OCI-LY7 (cell line): ENCODE measurements at regions not wholly inside any gene's neighbourhood (a gene's known extent, or its start where the extent isn't known, plus 50 kb on each side); places are given as distances from the start of the nearest gene placed in this dataset.

ENCODE experiments used
- BruUV-seq: library from RNA; stranded (reverse); fragments of 400-500 nt; replicated peaks from 2 replicates; lab custom pipeline; 2021; lab: Mats Ljungman, UMichigan
- CTCF ChIA-PET: fragments of 300-600 bp; sonication (Branson Sonifier 250); formaldehyde crosslinking; loops from one replicate; lab custom pipeline; 2022; ENCODE audit warnings: antibody characterized with exemption; ENCODE audit not compliant: unreplicated experiment; lab: Charles Lee
- POLR2A ChIA-PET: fragments of 300-600 bp; sonication (Branson Sonifier 250); formaldehyde crosslinking; loops from one replicate; lab custom pipeline; 2022; ENCODE audit warnings: antibody characterized with exemption; lab: Charles Lee
- DNase-seq: peaks from one replicate; pipeline ENCODE4 v3.0.0-alpha.2; 2015; ENCODE audit warnings: low spot score
- H2AFZ ChIP-seq: fragments of 200-600 bp; sonication (generic), shearing (Covaris generic); 2 replicates; pipeline ENCODE4 v1.6.1; 2014; ENCODE audit warnings: mild to moderate bottlenecking, antibody characterized with exemption, low read length, moderate library complexity
- H3K27ac ChIP-seq: fragments of 200-600 bp; sonication (generic); 2 replicates; pipeline ENCODE4 v1.5.1; 2014; ENCODE audit warnings: mixed run types, low read depth, mild to moderate bottlenecking, moderate library complexity, low read length, inconsistent platforms; ENCODE audit not compliant: poor library complexity, severe bottlenecking
- H3K36me3 ChIP-seq: fragments of 200-600 bp; sonication (generic); 2 replicates; pipeline ENCODE4 v1.6.1; 2014; ENCODE audit warnings: mild to moderate bottlenecking, antibody characterized with exemption, low read length, moderate library complexity, mixed read lengths; ENCODE audit not compliant: insufficient read depth
- H3K4me1 ChIP-seq: fragments of 200-600 bp; sonication (generic); 2 replicates; pipeline ENCODE4 v1.5.1; 2014; ENCODE audit warnings: mild to moderate bottlenecking, low read length; ENCODE audit not compliant: insufficient read depth, poor library complexity, severe bottlenecking
- H3K4me2 ChIP-seq: fragments of 200-600 bp; sonication (generic); 2 replicates; pipeline ENCODE4 v1.6.1; 2014; ENCODE audit warnings: mild to moderate bottlenecking, low read length
- H3K4me3 ChIP-seq: fragments of 200-600 bp; sonication (generic); 2 replicates; pipeline ENCODE4 v1.5.1; 2014; ENCODE audit warnings: mild to moderate bottlenecking, low read depth, low read length; ENCODE audit not compliant: poor library complexity, severe bottlenecking
- H3K79me2 ChIP-seq: fragments of 200-600 bp; sonication (generic); 2 replicates; pipeline ENCODE4 v1.6.1; 2016; ENCODE audit warnings: low read depth, mild to moderate bottlenecking, low read length, moderate library complexity, mixed read lengths; ENCODE audit not compliant: insufficient read depth
- H3K9me2 ChIP-seq: fragments of 200-600 bp; sonication (generic); 2 replicates; pipeline ENCODE4 v1.6.1; 2016; ENCODE audit warnings: mild to moderate bottlenecking, low read length, mixed read lengths; ENCODE audit not compliant: insufficient read depth
- H3K9me3 ChIP-seq: fragments of 200-600 bp; sonication (generic); 2 replicates; pipeline ENCODE4 v1.6.1; 2014; ENCODE audit warnings: mild to moderate bottlenecking, mixed run types, low read length, mixed read lengths
- H4K20me1 ChIP-seq: fragments of 200-600 bp; sonication (generic); 2 replicates; pipeline ENCODE4 v1.6.1; 2014; ENCODE audit warnings: mild to moderate bottlenecking, antibody characterized with exemption, low read length, moderate library complexity, mixed read lengths; ENCODE audit not compliant: insufficient read depth
- EZH2phosphoT487 ChIP-seq: fragments of 200-600 bp; sonication (generic); IDR thresholded peaks from 2 replicates; pipeline ENCODE4 v1.6.1; 2018; ENCODE audit warnings: low read depth, borderline replicate concordance, mild to moderate bottlenecking, mixed run types, antibody characterized with exemption, low read length, moderate library complexity, mixed read lengths
- intact Hi-C: fragments of 100-400 bp; cut with micrococcal nuclease; formaldehyde crosslinking; loops from one replicate; pipeline ENCODE4 v1.10.0; 2022; ENCODE audit not compliant: unreplicated experiment
- TF ChIP-seq, protein P1 (sequence below): fragments of 200-600 bp; sonication (generic); conservative IDR thresholded peaks from 2 replicates; pipeline ENCODE4 v1.5.1; 2014; ENCODE audit warnings: mild to moderate bottlenecking, antibody characterized with exemption, low read length, moderate library complexity, mixed read lengths

DNA sequence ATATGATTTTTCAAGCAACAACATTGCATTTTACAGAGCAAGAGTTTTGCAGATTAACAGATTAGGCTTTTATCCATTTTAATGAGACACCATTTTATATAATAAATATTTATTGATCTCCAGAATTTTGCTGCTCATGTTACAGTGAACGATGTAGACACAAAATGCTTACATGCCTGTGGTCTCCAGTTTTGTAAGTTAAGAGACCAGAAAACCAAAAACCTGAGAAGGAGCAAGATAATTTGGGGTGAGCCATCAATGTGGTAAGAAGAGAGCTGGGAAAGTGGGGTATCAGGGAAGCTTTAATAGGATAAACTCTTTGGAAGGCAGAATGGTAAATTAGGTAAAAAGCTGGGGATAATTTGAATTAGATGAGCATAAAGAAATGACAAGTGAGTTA lies 2100.5 kb upstream of the PCDH20 start:
- no peak overlapping the region for H3K4me3 ChIP-seq
- TF ChIP-seq, protein P1, sequence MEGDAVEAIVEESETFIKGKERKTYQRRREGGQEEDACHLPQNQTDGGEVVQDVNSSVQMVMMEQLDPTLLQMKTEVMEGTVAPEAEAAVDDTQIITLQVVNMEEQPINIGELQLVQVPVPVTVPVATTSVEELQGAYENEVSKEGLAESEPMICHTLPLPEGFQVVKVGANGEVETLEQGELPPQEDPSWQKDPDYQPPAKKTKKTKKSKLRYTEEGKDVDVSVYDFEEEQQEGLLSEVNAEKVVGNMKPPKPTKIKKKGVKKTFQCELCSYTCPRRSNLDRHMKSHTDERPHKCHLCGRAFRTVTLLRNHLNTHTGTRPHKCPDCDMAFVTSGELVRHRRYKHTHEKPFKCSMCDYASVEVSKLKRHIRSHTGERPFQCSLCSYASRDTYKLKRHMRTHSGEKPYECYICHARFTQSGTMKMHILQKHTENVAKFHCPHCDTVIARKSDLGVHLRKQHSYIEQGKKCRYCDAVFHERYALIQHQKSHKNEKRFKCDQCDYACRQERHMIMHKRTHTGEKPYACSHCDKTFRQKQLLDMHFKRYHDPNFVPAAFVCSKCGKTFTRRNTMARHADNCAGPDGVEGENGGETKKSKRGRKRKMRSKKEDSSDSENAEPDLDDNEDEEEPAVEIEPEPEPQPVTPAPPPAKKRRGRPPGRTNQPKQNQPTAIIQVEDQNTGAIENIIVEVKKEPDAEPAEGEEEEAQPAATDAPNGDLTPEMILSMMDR = no peak
- H3K79me2 ChIP-seq = no peaks in the 10 kb centered on the region
- no peaks in the 10 kb centered on the region for H3K9me2 ChIP-seq
- H4K20me1 ChIP-seq = no peaks in the 10 kb centered on the region
- intact Hi-C loops = no loop called here
- no peak overlapping the region for H2AFZ ChIP-seq
- no peak overlapping the region for H3K27ac ChIP-seq
- H3K9me3 ChIP-seq = no peaks in the 10 kb centered on the region
- DNase-seq = no peak
- ChIA-PET CTCF (no interaction called here), POLR2A (no interaction called here)
- no TSS peak for BruUV-seq
- H3K36me3 ChIP-seq = no peaks in the 10 kb centered on the region
- H3K4me2 ChIP-seq = no peak overlapping the region
- no peaks in the 10 kb centered on the region for H3K4me1 ChIP-seq

DNA sequence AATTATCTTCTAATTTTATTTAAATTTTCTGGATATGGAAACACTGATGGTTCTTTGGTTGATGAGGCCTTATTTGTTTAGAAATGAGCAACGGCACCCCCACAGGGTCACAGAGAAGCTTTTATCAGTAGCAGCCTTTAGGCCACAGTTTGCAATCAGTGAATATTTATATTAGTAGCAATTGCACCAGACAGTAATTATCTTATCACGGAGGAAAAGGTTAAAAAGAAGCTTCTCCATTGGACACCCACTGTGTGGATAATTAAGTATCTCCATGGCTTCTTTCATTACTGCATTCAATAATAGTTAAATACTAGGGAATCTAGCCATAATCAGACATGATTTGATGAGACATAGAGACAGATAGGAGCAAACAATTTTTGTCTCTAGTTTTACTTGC lies 2099.2 kb upstream of the PCDH20 start:
- POLR2A ChIA-PET = no interaction called here
- Histone ChIP-seq H3K27ac (no peak overlapping the region), H4K20me1 (no peaks in the 10 kb centered on the region), H3K4me2 (no peak overlapping the region), H3K9me3 (no peaks in the 10 kb centered on the region), H3K9me2 (no peaks in the 10 kb centered on the region), H3K79me2 (no peaks in the 10 kb centered on the region), H3K4me1 (no peaks in the 10 kb centered on the region), H3K36me3 (no peaks in the 10 kb centered on the region), H2AFZ (no peak overlapping the region), H3K4me3 (no peak overlapping the region)
- intact Hi-C loops = no loop called here
- TF ChIP-seq, protein P1 = no peak
- TF ChIP-seq EZH2phosphoT487 = no peak
- no peak for DNase-seq
- no TSS peak for BruUV-seq
- CTCF ChIA-PET = no interaction called here

DNA sequence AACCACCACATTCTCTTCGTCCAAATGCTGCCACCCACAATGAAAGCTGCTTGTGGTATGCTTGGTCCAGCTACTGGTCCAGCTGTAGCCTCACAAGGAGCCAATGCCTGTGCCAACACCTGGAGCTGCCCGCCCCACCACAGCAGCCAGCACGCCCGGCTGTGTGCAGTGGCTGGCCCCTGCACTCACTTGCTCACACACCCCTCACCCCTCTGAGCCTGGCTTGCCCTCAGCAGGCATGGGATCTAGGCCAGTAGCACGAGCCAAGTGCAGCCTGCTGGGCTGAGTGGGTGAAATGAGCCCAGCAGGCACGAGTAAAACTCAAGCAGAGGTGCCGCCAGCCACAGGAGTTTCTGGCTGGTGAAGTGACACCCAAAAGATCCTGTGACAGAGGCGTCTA lies 2096.4 kb upstream of the PCDH20 start:
- no peaks in the 10 kb centered on the region for H3K9me2 ChIP-seq
- intact Hi-C loops = no loop called here
- no peaks in the 10 kb centered on the region for H3K4me1 ChIP-seq
- no peak overlapping the region for H2AFZ ChIP-seq
- TF ChIP-seq, protein P1 = no peak
- TF ChIP-seq EZH2phosphoT487 = no peak
- POLR2A ChIA-PET = interaction anchor here (1.5 kb wide), 1 partner anchor 14 kb away, joined by 4 read pairs; no protein-coding TSS in a partner anchor
- no peaks in the 10 kb centered on the region for H3K79me2 ChIP-seq
- no peak for DNase-seq
- CTCF ChIA-PET = no interaction called here
- BruUV-seq = no TSS peak
- no peak overlapping the region for H3K4me3 ChIP-seq
- H3K9me3 ChIP-seq = no peaks in the 10 kb centered on the region
- no peaks in the 10 kb centered on the region for H3K36me3 ChIP-seq
- H4K20me1 ChIP-seq = no peaks in the 10 kb centered on the region
- no peak overlapping the region for H3K4me2 ChIP-seq
- H3K27ac ChIP-seq = no peak overlapping the region
